RCC 7860 (cell line): ENCODE measurements at regions not wholly inside any gene's neighbourhood (a gene's known extent, or its start where the extent isn't known, plus 50 kb on each side); places are given as distances from the start of the nearest gene placed in this dataset.

ENCODE experiments used
- DNase-seq: peaks from one replicate; pipeline ENCODE4 v3.0.0-alpha.2; 2015; ENCODE audit warnings: low spot score
- FAIRE-seq: peaks from 2 replicates; lab custom pipeline; 2012; peaks lifted over from hg19 to GRCh38; lab: Jason Lieb, UNC

- DNase-seq (no peak), FAIRE-seq (no peak)
Measured at GRCh38 chr1:217097819-217098218, 374.6 kb upstream of the ESRRG start.

GRCh38 chr1:217096200-217096599, 373.0 kb upstream of the ESRRG start:
- DNase-seq (no peak), FAIRE-seq (no peak)

DNA sequence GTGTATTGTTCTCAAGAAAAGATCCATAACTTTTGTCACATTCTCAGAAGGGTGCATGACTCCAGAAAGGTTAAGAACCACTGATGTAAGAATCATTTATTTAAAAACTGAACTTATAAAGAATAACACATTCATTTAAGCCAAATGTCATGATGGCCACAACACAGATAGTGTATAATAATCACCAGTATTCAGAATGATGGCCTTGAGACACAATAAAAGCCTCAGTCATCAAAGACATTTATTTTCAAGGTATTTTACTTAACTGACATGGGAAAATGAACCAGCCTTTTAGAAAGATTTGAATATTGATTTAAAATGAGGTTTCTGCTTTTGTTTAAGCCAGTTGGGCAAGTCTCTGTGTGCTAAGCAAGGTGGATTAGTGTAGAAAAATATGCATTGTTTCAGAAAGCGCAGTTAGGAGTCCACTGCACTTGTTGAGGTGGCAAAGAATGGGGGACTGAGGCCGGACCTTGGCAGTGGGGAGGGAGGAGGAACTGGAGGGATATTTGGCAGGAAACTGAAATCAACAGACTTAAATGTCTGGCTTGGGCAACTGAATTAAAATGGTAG, 371.9 kb upstream of the ESRRG start:
- FAIRE-seq, result no peak
- DNase-seq, result no peak

DNA sequence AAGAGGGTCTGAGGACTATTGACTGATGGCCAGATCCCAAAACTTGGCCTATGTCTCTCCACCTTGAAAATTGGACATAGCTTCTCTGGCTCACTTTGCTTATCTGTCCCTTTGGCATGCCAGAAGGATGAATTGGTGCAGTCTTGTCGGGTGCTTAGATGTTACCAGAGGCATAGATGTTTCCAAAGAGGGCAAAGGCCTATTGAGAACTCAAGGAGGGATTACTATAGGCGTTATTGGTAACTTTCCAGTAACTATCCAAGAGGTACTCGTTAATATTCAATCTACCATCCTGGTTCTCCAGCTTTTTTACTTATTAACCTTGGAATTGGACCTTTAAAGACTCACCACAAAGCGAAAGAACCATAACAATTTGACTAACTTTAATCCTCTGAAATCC, 368.3 kb upstream of the ESRRG start:
- DNase-seq, result peak; percentile 18
- peak; percentile 84 for FAIRE-seq

- no peak for DNase-seq
- no peak for FAIRE-seq
Measured at GRCh38 chr1:217090060-217090911, 367.1 kb upstream of the ESRRG start.

DNA sequence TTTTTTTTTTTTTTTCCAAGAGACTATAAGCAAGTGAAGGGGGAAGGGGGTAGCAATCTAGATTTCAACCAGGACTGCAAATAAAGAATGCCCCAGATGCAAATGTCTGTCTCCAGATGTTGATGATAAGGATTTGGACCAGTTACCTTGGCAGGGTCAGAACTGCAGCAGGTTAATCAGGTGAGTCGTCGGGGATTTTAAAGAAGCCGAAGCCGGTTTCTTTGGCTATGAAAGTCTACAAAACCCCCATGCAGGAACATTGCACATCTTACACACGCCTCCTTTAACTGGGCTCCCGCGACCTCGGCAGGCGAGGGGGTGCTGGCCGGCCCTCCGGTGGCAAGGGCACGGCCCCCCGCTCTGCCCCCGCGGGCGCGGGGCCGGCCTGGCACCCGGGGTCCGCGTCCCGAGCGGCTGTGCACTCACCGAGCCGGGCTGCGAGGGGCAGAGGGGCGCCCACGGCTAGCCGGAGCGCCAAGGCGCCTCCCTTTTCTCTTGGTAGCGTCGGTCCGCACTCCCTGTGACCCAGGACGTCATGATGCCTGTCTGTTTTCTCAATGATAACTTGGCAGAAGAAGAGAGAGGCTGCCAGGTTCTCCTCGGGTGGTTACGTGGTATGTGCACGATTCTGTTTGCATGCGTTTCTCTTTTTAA, 366.3 kb upstream of the ESRRG start:
- FAIRE-seq, result no peak
- DNase-seq, result peak; percentile 43

DNA sequence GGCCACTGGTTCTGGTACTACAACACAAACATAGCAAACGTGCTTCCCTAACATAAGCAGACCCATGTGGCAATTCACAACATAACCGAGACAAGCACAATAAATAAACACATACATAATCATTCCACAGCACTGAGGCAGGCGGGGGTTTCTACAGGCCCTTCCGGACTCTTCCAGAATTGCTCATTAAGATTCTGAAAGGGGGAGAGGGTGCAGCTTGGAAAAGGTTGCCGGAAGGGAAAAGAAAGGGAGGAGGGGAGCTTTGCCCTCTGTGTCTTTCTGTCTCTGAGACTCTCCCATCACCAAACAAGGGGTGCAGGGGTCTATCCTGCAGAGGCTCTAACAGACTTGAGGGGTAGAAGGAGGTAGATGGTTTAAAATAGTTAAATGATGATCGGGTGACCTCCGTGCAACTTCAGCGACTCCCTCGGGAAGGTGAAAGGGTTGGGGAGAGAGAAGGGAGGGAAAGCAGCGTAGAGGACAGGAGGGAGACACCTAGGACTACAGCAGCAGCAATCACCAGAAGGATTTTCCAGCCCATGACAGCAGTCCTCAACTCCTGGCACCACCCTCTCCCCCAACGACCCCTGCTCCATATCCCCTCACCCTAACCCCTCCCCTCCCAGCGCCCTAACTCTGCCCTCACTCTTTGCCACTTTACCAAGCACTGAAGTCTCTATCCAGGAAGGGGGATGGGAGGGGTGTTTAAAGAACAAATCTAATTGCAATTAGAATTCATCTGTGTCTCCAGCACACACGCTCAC, 365.5 kb upstream of the ESRRG start:
- DNase-seq (no peak), FAIRE-seq (no peak)

- FAIRE-seq (no peak), DNase-seq (no peak)
Measured at GRCh38 chr1:217088011-217088410, 364.8 kb upstream of the ESRRG start.

- FAIRE-seq (no peak), DNase-seq (no peak)
Measured at GRCh38 chr1:217079584-217079983, 356.4 kb upstream of the ESRRG start.

- no peak for FAIRE-seq
- DNase-seq, result no peak
Measured at GRCh38 chr1:217078959-217079358, 355.7 kb upstream of the ESRRG start.

DNA sequence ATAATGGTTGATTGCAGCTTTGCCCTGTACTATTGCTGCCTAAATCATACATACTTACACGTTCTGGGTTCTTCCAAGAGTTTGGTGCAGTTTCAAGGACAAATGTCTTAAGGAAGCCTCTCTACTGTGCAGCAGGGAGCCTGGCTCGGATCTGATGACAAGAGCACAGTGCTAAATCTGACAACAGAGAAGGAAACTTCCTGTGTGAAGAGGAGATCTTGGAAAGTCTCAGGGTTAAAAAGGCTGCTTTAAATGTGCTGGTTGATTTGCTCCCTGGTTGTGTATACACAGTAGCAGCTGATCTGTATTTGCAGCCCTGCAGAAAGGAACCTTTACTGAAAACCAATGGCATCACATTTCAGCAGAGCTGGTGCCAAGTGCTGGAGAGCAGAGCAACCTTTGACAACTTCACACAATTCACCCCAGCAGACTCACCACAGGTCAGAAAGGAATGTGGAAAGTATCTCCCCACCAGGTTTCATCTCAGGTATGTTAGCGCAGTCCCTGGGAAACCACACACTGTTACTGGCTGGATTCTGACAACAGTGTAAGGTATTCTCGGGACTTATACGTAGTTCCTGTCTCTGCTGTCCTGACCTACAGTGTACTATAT, 355.0 kb upstream of the ESRRG start:
- no peak for FAIRE-seq
- no peak for DNase-seq

- DNase-seq, result no peak
- no peak for FAIRE-seq
Measured at GRCh38 chr1:217077426-217077825, 354.2 kb upstream of the ESRRG start.

DNA sequence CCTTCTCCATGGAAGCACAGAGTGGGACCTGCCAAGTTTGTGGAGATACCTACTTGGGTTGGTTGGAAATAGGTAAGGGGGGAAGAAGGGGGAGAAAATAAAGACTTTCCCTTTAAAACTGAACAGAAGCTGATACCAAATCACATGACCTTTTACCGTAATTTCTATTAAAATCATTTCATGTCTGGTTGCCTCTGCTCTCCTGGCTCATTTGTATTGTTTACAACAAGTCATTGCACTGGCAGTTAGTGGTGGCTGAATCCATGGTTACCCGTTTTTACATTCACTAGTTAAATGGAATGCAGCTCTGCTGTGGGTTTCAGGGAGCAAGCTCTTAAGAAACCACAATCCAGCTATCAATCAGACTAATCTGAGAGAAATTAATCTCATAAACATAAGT, 353.7 kb upstream of the ESRRG start:
- DNase-seq, result no peak
- FAIRE-seq, result no peak

- DNase-seq (no peak), FAIRE-seq (no peak)
Measured at GRCh38 chr1:217072926-217073325, 349.7 kb upstream of the ESRRG start.

GRCh38 chr1:217067642-217068041, 344.4 kb upstream of the ESRRG start:
- FAIRE-seq (no peak), DNase-seq (no peak)

DNA sequence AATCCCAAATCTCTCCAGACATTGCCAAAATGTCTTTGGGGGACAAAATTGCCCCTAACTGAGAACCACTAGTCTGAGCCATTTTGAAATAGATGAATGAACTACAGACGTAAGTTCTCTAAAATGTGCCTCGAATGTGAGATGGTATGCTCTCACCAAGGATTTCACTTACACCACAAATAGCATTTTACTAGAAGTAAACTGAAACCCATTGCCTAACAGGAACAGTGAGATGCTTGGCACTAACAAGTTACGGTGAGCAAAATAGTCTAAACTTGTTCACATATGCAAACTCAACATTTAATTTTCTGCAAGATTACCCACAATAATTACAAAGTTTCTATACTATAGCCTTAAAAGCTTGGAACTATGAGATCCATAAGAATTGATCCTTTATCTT, 343.6 kb upstream of the ESRRG start:
- no peak for FAIRE-seq

GRCh38 chr1:217063172-217063908, 340.1 kb upstream of the ESRRG start:
- FAIRE-seq (no peak), DNase-seq (no peak)

More for the DNA sequence above, 343.6 kb upstream of the ESRRG start:
- no peak for DNase-seq

- DNase-seq (no peak), FAIRE-seq (no peak)
Measured at GRCh38 chr1:217062586-217062985, 339.4 kb upstream of the ESRRG start.

GRCh38 chr1:217059401-217059800, 336.2 kb upstream of the ESRRG start:
- FAIRE-seq (no peak), DNase-seq (no peak)

DNA sequence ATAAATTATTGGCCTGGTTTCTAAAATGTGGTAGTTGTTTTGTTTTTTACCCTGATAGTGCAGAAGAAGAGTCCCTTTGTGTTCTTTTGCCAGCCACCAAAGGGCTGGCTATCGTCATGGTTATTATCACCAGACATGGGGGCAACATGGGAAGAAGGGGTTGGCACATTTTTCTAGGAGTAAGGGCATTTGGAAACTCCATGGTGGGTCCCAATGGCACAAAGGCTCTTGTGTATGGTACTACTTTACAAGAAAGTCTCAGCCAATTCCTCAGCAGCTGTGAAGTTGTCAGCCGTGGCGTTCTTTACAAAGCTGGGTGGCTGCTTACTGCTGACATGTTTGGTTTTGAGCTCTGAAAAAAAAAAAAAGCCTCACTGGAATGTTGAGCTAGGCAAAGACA, 330.4 kb upstream of the ESRRG start:
- DNase-seq (no peak), FAIRE-seq (no peak)
